HG03457 (cell line): ENCODE measurements at regions not wholly inside any gene's neighbourhood (a gene's known extent, or its start where the extent isn't known, plus 50 kb on each side); places are given as distances from the start of the nearest gene placed in this dataset.

Source experiments
- ATAC-seq: cut with Tn5 transposase; IDR thresholded peaks from one replicate; pipeline ENCODE4 v1.9.1; 2021; ENCODE audit warnings: moderate number of reproducible peaks; ENCODE audit not compliant: unreplicated experiment

DNA sequence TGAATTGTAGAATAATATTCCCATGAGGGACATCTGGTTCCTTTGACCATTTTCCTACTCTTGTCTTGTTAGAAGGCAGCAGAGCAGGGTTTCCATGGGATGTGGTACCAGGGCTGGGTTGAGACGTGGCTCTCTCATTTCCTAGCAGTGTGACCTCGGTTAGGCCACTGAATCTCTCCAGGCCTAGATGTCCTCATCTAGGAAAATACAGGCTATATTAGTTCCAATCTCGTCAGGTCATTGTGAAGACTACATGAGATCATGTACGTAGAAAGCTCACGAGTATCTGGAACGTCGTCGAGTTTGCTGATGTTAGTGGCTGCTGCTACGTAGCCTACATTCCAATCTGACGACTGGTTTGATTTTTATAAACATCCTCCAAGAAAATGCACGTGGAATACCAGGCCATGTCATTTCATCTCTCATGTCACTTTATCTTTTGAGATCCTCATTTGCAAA, 278.2 kb upstream of the GATB start:
- ATAC-seq: no peak

DNA sequence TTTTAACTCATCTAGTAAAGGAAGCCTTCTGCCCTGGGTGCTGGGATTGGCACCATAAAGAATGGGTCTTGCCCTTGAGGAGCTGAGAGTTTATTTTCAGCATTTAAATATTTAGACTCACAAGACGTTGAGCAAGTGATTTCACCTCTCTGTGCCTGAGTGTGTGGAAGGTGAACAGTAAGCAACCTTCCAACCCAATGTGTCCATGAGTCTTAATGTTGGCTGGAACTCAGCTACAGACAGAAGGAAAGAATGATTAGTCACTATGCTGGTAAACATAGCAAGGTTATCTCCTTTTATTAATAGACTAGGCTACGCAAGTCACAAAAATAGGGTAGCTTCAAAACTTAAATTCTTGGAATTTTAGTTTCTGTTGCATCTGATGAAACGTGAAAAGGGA, 277.4 kb upstream of the GATB start:
- no peak for ATAC-seq

DNA sequence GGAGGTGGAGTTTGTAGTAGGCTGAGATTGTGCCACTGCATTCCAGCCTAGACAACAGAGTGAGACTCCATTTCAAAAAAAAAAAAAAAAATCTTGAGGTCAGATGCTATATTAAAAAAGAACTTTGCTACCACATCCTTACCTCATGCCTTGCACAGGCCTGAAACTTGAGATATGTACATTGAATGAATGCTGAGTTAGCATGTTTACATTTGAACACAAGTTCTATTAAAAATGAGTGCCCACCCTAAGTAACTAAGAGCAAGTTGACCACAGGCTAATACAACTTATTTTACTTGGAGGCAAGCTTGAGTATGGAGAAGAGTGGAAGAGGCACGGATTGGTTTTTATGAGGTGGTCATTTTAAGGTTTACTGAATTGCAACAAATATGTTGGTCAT, 276.6 kb upstream of the GATB start:
- ATAC-seq: no peak

DNA sequence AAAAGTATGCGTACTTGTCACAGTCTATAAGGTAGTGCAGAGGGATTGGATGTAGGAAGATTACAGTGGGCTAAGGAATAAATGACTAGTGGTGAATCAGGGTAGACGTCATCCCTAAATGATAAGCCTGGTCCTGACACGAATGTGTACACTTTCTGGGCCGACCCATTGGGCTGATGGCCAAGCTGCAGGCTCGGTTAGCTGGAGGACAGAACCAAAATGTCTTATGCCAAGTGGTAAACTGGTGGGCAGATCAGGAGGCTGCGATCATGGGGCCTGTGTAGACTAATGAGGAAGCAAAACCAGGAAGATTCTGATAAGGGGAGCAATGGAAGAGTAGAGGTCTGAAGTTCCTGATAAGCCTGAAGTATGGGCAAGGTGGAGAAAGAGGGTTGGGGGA, 272.8 kb upstream of the GATB start:
- ATAC-seq: no peak

DNA sequence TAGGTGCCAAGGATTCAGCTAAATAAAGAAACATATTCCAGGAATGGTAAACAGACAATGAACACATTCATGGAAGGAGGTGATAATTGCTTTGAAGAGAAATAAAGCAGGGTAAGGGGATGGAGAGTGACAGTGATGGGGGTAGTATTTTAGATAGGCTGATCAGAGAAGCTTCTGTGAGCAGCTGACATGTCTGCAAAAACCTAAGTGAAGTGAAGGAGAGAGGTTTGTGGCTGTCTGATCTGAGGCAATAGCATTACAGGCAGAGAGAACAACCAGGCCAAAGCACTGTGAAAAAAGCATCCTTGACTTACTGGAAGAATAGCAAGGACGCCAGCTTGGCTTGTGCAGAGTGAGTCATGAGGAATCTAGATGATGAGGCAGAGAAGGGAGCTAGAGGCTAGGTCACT, 271.9 kb upstream of the GATB start:
- ATAC-seq: no peak

DNA sequence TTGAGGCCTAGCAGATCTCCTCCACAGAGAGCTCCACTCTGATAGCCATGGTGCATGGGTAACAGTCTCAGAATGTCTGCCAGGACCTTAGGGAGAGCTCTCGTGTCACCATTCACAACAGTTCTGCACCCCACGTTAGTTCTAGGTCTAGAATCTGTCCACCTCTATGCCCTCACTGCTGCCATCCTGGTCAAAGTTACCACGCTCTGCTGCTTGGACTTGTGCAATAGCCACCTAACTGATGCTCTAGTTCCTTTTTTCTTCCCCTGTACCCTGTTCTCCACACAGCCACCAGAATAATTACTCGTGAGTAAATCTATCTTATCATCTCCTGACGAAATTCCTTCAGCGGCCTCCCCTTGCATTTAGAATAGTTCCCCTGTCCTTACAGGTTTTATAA, 268.8 kb upstream of the GATB start:
- no peak for ATAC-seq

DNA sequence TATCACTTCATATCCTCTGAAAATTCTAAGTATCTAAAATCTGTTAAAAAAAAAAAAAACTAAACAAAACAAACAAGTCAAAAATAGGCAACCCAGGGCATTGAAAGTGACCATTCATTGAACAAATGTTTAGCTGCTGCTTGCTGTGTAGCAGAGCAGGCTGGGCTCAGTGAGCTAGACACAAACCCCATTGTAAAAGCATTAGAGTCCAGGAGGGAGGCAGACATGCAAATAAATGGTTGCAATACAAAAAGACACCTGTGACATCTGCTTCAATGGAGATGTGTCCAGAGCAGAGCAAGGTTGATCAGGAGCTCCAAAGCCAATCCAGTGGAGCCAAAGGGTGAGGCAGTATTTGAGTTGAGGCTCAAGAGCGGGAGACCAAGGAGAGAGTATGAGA, 267.3 kb upstream of the GATB start:
- no peak for ATAC-seq

DNA sequence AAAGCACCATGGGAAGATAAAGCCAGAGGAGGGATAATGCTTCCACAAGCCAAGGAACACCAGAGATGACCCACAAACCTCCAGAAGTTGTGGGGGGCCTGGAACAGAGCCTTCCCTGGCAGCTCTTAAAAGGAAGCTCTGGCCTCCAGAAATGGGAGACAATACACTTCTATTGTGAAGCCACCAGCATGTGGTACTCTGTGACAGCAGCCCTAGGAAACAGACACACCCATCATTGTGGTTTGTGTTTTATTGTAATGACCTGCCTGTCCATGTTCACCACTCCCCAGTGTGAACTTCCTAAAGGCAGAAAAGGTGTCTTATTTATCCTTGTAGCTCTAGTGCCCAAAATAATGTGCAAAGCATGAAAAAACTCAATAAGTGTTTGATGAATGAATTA, 264.1 kb upstream of the GATB start:
- no peak for ATAC-seq

DNA sequence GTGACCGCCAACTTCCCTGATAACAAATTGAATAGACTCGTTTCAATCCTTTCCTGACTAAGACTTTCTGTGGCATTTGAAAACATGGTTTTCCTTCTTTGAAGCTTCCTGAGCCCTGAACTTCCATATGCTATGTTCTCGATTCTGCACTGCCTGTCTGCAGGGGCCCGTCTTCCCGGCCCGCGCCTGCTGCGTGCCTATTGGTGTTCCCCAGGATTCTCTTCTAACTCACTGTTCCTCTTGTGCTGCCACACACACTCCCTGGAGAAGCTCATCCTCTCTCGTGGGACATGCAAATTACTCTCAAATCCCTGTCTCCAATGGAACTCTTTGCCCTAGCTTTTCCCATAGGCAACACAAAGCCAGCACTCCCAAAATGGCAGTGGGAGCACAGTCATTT, 262.9 kb upstream of the GATB start:
- no peak for ATAC-seq

DNA sequence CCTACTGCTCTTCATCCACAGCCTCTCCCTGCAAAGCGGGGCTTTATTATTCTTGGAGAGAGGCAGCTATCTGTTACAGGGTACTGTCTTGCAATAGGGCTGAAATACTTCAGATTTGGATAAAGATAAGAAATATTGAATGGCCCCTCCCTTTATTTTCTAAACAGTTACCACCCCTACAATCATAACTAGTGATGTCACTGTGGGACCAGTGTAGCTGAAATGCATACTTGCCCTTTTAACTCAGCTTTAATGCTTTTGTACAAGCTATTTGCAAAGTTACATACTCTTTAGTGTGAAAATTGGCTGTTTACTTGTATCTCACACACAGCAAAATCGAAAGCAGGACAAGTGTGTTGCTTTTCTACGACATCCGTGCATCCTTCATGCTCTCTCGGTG, 261.7 kb upstream of the GATB start:
- ATAC-seq: no peak

DNA sequence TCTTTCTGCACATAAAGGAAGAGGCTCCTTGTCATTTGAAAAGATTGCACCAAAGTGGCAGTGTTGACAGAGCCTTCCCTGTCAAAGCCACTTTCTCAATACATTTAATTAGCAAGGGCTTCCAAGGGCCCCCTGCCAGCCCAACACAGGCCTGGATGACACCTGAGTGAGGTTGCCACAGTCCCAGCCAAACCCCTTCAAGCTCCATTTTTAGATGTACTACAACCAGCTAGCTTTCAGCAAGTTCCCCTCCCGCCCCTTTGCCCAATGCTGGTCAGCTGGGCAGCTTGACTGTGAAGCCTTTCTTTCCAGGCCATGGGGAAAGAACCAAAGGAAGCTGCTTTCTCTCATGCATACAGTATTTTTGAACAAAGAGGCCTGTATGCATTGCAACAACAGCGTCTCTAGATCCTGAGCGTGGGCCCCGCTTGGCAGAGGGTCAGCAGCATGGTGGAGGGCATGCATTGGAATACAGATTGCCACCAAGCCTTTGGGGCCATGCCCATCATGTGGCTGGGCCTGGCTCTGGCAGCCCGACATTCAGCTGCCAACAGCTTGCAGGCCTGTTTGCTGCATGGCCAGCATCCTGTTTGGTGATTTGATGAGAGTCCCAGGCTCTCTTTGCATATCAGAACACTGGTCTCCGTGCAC, 261.1 kb upstream of the GATB start:
- ATAC-seq: no peak

DNA sequence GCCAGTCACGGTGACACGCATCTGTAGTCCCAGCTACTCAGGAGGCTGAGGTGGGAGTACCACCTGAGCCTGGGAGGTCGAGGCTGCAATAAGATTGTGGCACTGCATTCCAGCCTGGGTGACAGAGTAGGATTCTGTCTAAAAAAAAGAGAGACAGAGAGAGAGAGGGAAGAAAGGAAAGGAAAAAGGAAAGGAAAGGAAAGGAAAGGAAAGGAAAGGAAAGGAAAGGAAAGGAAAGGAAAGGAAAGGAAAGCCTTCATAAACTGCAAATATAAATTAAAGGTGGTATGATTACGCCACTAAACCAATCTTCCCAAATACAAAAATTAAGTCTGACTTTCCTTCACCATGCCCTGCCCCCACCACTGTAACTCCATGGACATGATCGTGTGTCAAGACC, 259.3 kb upstream of the GATB start:
- no peak for ATAC-seq

DNA sequence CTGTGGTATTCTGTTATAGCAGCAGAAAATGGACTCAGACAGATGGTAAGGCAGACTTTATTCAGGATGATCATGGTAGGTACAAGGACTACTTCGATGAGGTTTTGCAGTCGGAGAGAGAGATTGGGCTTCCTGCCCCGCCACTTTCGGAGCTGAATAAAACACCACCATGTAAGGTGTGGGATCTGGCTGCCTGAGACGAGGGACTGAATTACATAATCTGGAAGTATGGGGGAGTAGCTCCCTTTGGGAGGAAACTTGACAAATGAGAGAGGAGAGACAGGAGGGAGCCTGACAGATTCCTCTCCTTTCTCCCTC, 255.5 kb upstream of the GATB start:
- no peak for ATAC-seq

DNA sequence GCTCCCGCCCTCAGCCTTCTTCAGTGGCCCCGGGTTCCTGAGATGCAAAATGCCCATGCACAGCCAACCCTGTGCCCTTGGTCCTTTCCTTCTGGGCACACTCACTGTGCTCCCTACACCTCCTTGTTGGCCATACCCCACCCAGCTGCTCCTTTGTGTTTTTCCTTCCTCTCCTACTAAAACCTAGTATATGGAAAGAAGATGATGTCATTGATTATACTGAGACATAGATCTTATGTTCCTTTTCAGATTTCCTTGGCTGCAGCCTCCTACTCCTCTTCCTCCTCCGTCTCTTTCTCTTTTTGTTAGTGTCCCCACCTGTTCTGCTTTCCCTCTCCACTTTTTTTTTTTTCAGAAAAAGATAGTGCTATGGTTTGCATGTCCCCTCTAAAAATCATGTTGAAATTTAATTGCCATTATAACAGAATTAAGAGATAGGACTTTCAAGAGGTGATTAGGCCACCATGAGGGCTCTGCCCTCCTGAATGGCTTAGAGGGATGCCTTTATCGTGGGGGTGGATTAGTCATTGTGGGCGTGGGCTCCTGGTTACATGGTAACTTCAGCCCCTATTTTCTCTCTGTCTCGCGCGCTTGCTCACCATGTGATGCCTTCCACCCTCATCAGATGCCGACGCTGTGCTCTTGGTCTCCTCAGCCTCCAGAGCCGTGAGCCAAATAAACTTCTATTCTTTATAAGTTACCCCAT, 254.9 kb upstream of the GATB start:
- ATAC-seq: no peak

DNA sequence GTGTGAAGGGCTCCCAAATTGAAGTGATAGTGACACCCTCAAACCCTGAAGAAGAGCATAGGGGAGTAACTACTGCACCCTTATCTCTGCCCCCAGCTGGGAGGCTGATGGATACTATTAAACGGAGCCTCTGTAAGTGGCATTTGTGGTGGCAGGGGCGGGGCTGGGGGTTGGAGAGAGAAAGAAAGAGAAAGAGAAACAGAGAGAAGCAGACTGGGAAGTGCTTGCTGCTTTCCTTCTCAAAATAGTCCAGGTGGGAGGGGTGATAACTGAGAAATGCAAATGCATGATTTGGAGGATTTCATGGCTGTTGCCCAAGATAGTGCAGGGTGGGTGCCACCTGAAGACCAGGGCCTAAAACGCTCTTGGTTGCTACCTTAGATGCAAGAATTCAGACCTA, 253.5 kb upstream of the GATB start:
- peak; percentile 81 for ATAC-seq

DNA sequence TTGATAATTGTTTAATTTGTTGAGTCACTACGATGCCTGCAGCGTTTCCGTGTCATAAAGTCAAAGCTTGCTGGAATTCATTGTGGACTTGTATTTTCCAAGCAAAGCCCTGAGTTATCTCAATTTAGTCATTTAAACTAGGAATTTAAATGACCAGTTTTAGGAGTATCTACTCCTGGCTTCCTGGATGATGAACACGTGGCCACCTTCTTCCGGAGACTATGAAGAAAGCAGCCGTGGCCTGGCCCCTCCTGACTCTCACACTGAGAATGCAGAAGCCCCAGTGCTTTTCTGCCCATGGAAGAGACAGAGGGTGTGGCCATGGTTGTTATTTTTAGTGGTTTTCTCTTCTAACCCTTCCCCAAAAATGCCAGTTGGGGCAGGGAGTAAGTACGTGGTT, 250.7 kb upstream of the GATB start:
- ATAC-seq: no peak

DNA sequence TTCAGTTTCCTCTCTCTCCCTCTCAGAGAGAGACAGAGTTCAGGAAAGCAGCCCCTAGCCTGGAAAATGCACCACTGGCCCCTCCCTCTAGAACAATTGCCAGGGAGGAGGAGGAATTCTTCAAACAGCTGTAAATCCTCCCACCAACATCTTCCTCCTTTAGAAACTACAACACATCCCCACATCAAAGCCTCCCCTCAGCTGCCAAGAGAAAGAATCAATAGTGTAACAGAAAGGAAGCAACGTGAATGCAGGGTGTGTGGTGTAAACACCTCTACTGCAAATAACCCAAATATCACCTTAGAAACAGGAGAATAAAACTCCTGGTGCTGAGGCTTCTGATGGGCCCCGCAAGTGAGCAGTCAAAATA, 249.9 kb upstream of the GATB start:
- no peak for ATAC-seq

DNA sequence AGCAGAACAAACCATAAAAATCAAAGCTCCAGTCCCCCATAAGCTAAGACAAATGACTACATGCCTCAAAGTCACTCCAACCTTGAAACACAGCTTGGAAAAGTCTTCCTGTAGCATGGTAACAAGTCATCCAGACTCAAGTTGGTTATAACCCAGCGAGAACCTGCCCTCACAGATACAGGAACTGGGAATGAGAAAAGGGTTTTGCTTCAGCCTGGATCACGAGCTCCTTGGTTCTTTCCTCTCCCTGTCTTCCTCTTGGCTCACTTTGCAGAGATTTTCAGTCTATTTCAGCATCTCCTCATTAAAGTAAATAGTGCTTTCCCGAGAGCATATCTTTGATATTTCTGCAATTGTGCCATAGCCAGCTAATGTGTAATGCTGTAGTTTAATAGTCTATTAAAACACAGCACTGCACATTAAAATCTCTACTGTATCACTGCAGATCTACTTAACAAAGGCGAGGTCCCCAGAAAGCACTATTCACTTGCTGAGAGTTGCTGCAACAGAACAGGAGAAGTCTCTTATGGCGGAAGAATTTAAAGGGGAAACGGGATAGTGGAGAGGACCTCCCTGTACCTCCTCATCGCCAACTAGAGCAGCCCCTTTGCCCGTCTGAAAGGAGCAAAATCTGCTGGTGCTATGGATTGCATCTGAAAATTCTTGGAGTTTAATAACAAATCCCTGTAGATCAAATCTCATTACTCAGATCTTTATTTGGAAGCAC, 249.3 kb upstream of the GATB start:
- no peak for ATAC-seq

DNA sequence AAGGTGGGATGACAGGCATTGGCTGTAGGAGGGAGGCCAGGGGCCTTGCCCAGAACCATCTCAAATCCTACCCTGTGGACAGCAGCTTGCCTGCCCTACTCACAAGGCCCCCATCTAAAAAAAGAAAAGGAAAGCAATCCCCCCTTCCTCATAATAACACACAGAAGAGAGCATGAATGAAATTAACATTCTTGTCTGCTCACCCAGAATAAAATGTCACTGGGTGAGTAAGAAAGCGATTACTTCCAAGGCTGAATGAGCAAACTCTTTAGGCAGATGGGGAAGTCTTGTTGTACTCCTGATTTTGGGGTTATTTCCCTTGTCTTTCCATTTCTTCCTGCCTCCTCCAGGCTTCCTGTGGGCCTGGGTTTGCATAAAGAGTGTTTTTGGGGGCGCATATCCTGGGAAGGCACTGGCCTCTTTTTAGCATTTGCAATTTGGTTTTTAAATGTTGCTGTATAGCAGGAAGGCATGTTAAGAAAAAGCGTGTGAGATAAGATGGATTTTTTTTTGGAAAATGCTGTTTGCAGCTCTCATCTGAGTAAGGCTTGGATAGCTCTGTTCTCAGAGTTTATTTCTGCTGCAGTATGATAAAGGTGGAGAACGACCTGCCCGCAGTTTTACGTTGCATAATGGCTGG, 248.3 kb upstream of the GATB start:
- no peak for ATAC-seq

DNA sequence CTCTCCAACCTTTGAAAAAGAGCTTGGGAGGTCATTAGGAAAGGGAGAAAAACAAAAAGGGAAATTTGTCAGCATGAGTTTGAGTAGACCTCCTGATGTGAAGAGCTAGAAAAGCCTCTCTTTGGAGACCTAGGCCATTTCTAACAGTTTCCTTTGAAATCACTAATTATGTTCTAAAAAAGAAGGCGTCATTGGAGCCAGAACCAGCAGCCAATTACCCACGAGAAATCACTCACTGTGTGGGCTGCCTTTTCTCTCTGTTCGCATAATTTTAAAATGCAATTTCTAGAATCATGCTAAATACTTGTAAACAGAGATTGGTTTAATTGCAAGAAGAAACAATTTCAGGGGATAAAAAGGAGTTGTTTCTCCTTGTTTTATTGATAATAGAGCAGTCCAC, 246.3 kb upstream of the GATB start:
- ATAC-seq: no peak

DNA sequence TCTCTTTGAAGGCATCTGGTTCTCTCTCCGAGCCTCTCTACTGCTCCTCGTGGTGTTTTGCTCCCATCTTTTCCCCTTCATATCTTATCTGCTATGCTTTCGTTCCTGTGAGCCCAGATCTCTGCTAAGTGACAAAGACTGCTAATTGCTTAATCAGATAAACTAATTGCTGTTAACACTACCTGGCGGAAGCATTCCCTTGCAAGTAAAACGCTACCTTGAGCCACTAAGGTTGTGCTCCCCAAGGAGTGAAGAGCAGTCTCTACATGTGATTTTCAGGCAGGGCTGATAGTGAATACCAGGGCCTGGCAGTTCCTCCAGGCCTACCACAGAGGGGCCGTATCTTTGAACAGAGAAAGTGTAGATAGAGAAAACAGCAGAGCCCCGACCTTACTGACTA, 244.0 kb upstream of the GATB start:
- no peak for ATAC-seq

DNA sequence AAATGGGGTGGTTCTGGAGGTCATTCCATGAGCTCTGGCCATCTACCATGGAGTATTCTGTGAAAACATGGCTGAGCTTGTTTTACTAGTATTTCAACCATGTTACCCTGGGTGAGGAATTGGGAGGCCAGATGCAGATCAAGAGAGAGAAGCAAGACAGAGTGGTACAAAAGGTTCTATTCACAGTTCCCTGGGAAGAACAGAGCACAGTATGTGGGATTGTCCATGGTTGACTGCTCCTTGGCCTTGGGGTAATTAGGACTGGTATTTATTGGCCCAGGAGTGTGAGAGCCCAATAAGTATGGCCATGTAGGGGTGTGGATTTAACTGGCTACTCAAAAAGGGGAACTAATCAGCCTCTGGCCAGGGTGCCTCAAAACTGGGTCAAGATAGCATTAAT, 239.7 kb upstream of the GATB start:
- ATAC-seq: no peak
